NCI-H2107 treated with DMSO at 0.1 percent for 48 hours (cell line): ENCODE measurements at regions not wholly inside any gene's neighbourhood (a gene's known extent, or its start where the extent isn't known, plus 50 kb on each side); places are given as distances from the start of the nearest gene placed in this dataset.
"Not testable (repeated sequence)": the region's sequence is repeated elsewhere in the genome, so short reads cannot be mapped to it uniquely, and the experiment has no call there.

ENCODE experiments used
- DNase-seq: peaks from one replicate; lab custom pipeline; 2025; ENCODE audit not compliant: unreplicated experiment; lab: John Stamatoyannopoulos, UW

GRCh38 chr12:58009405-58010195 is 68.2 kb downstream of the ATP23 start:
- DNase-seq: no peak

DNA sequence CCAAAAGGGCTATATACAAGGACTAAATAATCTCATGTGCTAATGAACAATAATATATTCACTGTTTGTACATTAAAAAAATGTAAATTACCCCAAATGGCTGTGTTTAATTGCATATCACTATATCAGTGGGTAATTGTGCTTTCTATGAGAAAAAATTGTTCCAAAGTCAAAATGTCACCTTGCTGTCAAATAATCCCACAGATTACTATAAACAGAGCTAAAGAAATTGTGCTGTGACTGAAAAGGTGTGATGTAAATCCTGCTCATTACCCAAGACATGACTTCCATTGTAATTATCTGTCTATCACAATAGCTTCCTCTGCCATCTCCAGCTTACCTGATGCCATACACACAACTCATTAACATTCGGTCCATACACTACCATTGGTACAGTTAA is 70.3 kb downstream of the ATP23 start:
- DNase-seq: no peak

GRCh38 chr12:58022379-58023020 is 81.1 kb downstream of the ATP23 start:
- DNase-seq: not testable (repeated sequence)

- DNase-seq: no peak
Observed at GRCh38 chr12:58025431-58025830, 84.1 kb downstream of the ATP23 start.

GRCh38 chr12:58026426-58026825 is 85.1 kb downstream of the ATP23 start:
- no peak for DNase-seq

GRCh38 chr12:58026897-58027891 is 85.8 kb downstream of the ATP23 start:
- no peak for DNase-seq

DNA sequence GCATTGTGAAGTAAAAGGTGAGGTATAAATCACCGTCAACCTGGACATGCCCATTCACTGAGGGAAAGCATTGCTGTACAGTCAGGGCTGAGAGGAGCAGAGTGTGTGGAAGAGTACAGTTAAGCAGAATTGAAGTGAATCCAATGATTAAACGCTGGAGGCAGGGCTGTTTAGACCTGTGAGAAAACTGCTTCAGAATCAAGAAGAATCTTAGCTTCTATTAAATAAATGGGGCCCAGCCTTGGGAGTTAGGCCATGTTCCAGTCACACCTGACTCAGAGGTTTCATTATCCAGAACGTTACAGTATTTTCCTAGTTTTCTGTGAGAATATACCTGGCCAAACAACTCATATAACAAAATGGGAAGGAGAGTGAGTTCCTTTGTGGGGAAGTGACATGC is 86.9 kb downstream of the ATP23 start:
- no peak for DNase-seq

GRCh38 chr12:58029260-58029659 is 87.9 kb downstream of the ATP23 start:
- DNase-seq: no peak

DNA sequence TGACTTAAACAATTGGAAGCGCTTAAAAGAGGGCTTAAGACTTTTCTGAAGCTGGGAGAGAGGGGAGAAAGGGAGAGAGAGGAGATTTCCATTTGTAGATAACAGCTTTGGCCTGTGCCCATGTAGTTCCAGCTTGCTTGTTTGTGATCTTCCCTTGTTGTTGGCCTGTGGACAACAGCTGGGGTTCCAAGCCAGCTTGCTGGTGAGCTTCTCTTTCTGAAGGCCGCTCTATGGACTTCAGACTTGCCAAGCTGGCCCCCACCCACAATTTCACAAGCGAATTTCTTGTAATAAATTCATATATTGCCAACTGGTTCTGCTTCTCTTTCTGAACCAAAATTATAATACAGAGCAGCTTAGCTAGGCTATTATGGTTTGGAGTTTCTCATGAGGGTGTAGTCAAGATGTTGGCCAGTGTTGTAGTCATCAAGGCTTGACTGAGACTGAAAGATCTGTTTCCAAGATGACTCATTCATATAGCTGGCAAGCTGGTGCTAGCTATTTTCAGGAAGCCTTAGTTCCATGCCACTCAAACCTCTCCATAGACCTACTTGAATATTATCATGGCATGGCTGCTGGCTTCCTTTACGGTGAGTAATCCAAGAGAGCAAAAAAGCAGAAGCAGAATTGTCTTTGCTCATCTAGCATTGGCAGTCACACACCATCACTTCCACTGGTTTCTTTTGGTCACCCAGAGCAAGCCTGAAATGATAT is 89.4 kb downstream of the ATP23 start:
- no peak for DNase-seq

- no peak for DNase-seq
Observed at GRCh38 chr12:58032156-58032555, 90.8 kb downstream of the ATP23 start.

GRCh38 chr12:58033831-58034230 is 92.5 kb downstream of the ATP23 start:
- DNase-seq: no peak

GRCh38 chr12:58034311-58034710 is 92.9 kb downstream of the ATP23 start:
- DNase-seq: no peak

- no peak for DNase-seq
Observed at GRCh38 chr12:58034712-58035111, 93.3 kb downstream of the ATP23 start.

DNA sequence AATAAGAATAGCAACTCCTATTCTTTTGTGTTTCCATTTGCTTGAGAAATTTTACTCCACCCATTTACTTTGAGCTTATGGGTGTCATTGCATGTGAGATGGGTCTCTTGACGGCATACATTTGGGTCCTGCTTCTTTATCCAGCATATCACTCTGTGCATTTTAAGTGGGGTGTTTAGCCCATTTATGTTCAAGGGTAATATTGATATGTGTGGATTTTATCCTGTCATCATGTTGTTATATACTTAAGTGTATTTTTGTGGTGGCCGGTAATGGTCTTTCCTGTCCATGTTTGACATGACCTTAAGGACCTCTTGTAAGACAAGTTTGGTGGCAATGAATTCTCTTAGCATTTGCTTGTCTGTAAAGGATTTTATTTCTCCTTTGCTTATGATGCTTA is 100.1 kb downstream of the ATP23 start:
- DNase-seq: no peak

DNA sequence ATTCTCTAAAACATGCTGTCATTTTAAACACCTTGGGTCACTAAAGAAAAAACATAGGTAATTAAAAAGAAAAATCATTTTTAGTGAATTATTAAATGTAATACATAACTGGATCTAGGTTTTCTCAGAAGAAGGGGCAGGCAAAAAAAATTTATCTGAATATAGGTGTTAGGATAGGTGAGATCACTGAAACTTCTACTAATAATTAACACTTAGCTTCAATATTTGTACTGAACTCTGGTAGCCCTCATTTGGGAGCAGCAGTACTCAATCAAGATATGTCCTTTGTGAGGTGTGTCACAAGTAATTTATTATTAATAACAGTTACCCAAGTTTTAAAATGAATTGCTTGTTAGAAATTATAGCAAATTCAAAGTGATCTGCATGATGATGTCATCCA is 103.6 kb downstream of the ATP23 start:
- DNase-seq: no peak

- no peak for DNase-seq
Observed at GRCh38 chr12:58046271-58046670, 104.9 kb downstream of the ATP23 start.

DNA sequence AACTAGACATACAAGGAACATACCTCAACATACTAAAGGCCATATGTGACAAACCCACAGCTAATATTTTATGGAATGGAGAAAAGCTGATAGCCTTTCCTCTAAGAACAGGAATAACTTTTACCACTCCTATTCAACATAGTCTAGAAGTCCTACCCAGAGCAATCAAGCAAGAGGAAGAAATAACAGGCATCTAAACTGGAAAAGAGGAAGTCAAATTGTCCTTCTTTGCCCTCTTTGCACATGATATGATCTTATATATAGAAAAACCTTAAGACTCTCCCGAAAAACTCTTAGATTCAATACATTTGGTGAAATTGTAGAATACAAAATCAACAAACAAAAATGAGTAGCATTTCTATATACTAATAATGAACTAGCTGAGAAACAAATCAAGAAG is 110.0 kb downstream of the ATP23 start:
- DNase-seq: no peak

- DNase-seq: no peak
Observed at GRCh38 chr12:58064666-58065065, 123.3 kb downstream of the ATP23 start.

DNA sequence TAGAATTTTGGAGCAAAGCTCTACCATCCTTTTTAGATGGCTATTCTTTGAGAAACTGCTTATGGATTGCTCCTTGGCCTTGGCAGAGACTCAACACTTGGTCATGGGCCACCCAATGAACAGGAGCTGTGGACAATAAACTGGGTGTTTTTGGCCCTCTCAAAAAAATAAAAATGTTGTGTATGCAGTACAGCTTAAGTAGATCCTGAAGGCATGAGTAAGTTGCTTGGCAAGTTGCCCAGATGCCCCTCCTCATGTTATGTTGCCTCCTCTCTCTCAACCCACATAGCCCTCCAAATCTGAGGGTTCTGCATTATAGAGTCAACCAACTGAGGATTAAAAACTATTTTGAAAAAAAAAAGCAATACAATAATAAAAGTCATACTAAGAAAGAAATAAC is 124.9 kb downstream of the ATP23 start:
- DNase-seq: no peak

GRCh38 chr12:58067610-58068387 is 126.4 kb downstream of the ATP23 start:
- no peak for DNase-seq
